Sigmoid colon (tissue), 4 donors: ENCODE measurements at regions not wholly inside any gene's neighbourhood (a gene's known extent, or its start where the extent isn't known, plus 50 kb on each side); places are given as distances from the start of the nearest gene placed in this dataset.

Source experiments
- EP300 ChIP-seq, 4 donors: sonication (generic); formaldehyde crosslinking; IDR thresholded peaks; one replicate each; pipeline ENCODE4 v1.6.1; 2017; ENCODE audit warnings: antibody characterized with exemption in 4 of 4
- POLR2A ChIP-seq, 2 donors: fragments of 450-650 bp; IDR thresholded peaks; one replicate each; pipeline ENCODE4 v1.6.1; 2016; ENCODE audit warnings: antibody characterized with exemption in 2 of 2, mild to moderate bottlenecking in 2 of 2, moderate library complexity in 2 of 2
- POLR2AphosphoS5 ChIP-seq, 4 donors: sonication (generic); formaldehyde crosslinking; IDR thresholded peaks; one replicate each; pipeline ENCODE4 v1.6.1; 2017; ENCODE audit warnings: antibody characterized with exemption in 4 of 4
- TF ChIP-seq, protein P1 (sequence below), 4 experiments: fragments of 450-650 bp in 3 of 4; fragments of 200-600 bp in 1 of 4; IDR thresholded peaks; one replicate each; pipeline ENCODE4 v1.5.1; 2016 to 2019; ENCODE audit warnings: antibody characterized with exemption in 4 of 4, mild to moderate bottlenecking in 3 of 4, moderate library complexity in 2 of 4

DNA sequence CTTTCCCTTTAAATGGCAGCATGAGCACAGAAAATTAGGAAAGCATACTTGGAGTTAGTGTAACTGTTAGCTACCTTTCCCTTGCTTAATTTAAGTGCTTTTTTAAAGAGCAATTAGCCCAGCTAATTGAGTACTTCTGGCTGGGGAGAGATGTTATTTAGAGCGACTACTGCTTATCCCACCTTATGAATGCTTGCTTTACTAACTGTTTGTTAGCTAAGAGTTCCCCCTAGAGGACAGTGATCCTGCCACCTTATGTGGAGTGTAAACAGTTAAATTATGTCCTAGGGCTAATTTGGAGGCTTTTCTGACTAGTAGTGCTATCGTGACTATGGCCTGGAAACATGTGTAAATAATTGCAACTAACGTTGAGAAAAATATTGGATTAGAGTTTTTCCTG, 909.4 kb downstream of the FSTL5 start:
- TF ChIP-seq, protein P1, sequence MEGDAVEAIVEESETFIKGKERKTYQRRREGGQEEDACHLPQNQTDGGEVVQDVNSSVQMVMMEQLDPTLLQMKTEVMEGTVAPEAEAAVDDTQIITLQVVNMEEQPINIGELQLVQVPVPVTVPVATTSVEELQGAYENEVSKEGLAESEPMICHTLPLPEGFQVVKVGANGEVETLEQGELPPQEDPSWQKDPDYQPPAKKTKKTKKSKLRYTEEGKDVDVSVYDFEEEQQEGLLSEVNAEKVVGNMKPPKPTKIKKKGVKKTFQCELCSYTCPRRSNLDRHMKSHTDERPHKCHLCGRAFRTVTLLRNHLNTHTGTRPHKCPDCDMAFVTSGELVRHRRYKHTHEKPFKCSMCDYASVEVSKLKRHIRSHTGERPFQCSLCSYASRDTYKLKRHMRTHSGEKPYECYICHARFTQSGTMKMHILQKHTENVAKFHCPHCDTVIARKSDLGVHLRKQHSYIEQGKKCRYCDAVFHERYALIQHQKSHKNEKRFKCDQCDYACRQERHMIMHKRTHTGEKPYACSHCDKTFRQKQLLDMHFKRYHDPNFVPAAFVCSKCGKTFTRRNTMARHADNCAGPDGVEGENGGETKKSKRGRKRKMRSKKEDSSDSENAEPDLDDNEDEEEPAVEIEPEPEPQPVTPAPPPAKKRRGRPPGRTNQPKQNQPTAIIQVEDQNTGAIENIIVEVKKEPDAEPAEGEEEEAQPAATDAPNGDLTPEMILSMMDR (IDR thresholded peaks at IDR 0.05) = no peak
- TF ChIP-seq EP300 (IDR thresholded peaks at IDR 0.05) (no peak), POLR2A (IDR thresholded peaks at IDR 0.05) (no peak), POLR2AphosphoS5 (IDR thresholded peaks at IDR 0.05) (no peak)
